Panc1 (cell line): ENCODE measurements at regions not wholly inside any gene's neighbourhood (a gene's known extent, or its start where the extent isn't known, plus 50 kb on each side); places are given as distances from the start of the nearest gene placed in this dataset.
"Not testable (repeated sequence)": the region's sequence is repeated elsewhere in the genome, so short reads cannot be mapped to it uniquely, and the experiment has no call there.

Experiments
- ATAC-seq: fragments of 200-7000 bp; cut with Tn5 transposase; 2 replicates; pipeline ENCODE4 v1.9.1; 2020; ENCODE audit warnings: mild to moderate bottlenecking, moderate library complexity
- BruUV-seq: library from RNA; stranded (reverse); fragments of 400-500 nt; replicated peaks from 2 replicates; lab custom pipeline; 2021; lab: Mats Ljungman, UMichigan
- CTCF ChIA-PET: fragments of 300-600 bp; sonication (Branson Sonifier 250); formaldehyde crosslinking; loops from one replicate; lab custom pipeline; 2022; ENCODE audit warnings: antibody characterized with exemption; lab: Charles Lee
- POLR2A ChIA-PET: fragments of 300-600 bp; sonication (Branson Sonifier 250); formaldehyde crosslinking; loops from one replicate; lab custom pipeline; 2022; ENCODE audit warnings: antibody characterized with exemption; lab: Charles Lee
- DNase-seq: peaks from one replicate; pipeline ENCODE4 v3.0.0-alpha.2; 2010; ENCODE audit warnings: low read depth, low spot score
- H3K27ac ChIP-seq: 2 replicates; pipeline ENCODE4 v1.5.1; 2011; ENCODE audit warnings: mild to moderate bottlenecking, low read length, inconsistent platforms
- H3K27me3 ChIP-seq: fragments of 200-500 bp; sonication (Bioruptor generic); 2 replicates; pipeline ENCODE4 v1.6.0; 2014; ENCODE audit warnings: low read length, inconsistent platforms; ENCODE audit not compliant: control insufficient read depth, insufficient read depth
- H3K36me3 ChIP-seq: fragments of 200-500 bp; sonication (Bioruptor generic); 2 replicates; pipeline ENCODE4 v1.5.1; 2014; ENCODE audit warnings: inconsistent platforms, mild to moderate bottlenecking, low read length, moderate library complexity; ENCODE audit not compliant: control insufficient read depth, insufficient read depth
- H3K4me1 ChIP-seq: 2 replicates; pipeline ENCODE4 v1.5.1; 2011; ENCODE audit warnings: inconsistent platforms, mild to moderate bottlenecking, low read length, moderate library complexity; ENCODE audit not compliant: control insufficient read depth, insufficient read depth
- H3K4me3 ChIP-seq, 2 experiments: 2 replicates each; pipeline ENCODE4 v1.5.1; 2011 to 2012; ENCODE audit warnings: low read depth in 2 of 2, low read length in 2 of 2, mild to moderate bottlenecking in 2 of 2, inconsistent platforms in 1 of 2, moderate library complexity in 1 of 2
- H3K9me3 ChIP-seq: fragments of 200-500 bp; sonication (Bioruptor generic); 2 replicates; pipeline ENCODE4 v1.5.1; 2014; ENCODE audit warnings: low read depth, mild to moderate bottlenecking, inconsistent platforms, low read length, moderate library complexity; ENCODE audit not compliant: control insufficient read depth, insufficient read depth
- CTCF ChIP-seq: fragments of 450-650 bp; IDR thresholded peaks from 2 replicates; pipeline ENCODE4 v1.5.1; 2017; ENCODE audit warnings: mild to moderate bottlenecking
- POLR2AphosphoS5 ChIP-seq: IDR thresholded peaks from 2 replicates; pipeline ENCODE4 v1.6.1; 2012; ENCODE audit warnings: mild to moderate bottlenecking, low read depth, low read length, moderate library complexity
- SIN3A ChIP-seq: IDR thresholded peaks from 2 replicates; pipeline ENCODE4 v1.6.1; 2012; ENCODE audit warnings: low read depth, mild to moderate bottlenecking, low read length, moderate library complexity, borderline replicate concordance; ENCODE audit not compliant: insufficient read depth
- TCF7L2 ChIP-seq: IDR thresholded peaks from 2 replicates; pipeline ENCODE4 v1.6.1; 2011; ENCODE audit warnings: mild to moderate bottlenecking, low read depth, low read length, inconsistent platforms
- in situ Hi-C: cut with HindIII; loops from 2 replicates; pipeline ENCODE4 v1.10.0; 2016; ENCODE audit warnings: low sequenced_read_pairs, low pct_unique_long_range_greater_than_20kb
- intact Hi-C: fragments of 100-400 bp; cut with micrococcal nuclease; formaldehyde crosslinking; loops from one replicate; pipeline ENCODE4 v1.10.0; 2022; ENCODE audit not compliant: unreplicated experiment
- TF ChIP-seq, protein P1 (sequence below), 2 experiments: IDR thresholded peaks; 2 replicates each; pipeline ENCODE4 v1.6.1; 2011 to 2012; ENCODE audit warnings: low read depth in 2 of 2, control low read depth in 1 of 2, low read length in 1 of 2, mild to moderate bottlenecking in 1 of 2, moderate library complexity in 1 of 2; ENCODE audit not compliant: insufficient read depth in 1 of 2

DNA sequence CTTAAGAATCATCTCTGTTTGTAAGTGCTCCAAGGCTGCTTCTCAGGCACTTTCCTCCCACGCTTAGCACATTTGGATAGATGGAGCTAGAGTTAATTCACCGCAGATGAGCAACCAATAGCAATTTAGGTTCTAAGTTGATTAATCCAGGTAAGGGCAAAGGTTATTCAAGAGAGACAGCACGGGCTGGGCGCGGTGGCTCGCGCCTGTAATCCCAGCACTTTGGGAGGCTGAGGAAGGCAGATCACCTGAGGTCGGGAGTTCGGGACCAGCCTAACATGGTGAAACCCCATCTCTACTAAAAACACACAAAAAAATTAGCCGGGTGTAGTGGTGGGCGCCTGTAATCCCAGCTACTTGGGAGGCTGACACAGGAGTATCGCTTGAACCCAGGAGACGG lies 54.5 kb upstream of the UNC13C start:
- POLR2A ChIA-PET, CTCF ChIA-PET, intact Hi-C loops: not testable (repeated sequence)

DNA sequence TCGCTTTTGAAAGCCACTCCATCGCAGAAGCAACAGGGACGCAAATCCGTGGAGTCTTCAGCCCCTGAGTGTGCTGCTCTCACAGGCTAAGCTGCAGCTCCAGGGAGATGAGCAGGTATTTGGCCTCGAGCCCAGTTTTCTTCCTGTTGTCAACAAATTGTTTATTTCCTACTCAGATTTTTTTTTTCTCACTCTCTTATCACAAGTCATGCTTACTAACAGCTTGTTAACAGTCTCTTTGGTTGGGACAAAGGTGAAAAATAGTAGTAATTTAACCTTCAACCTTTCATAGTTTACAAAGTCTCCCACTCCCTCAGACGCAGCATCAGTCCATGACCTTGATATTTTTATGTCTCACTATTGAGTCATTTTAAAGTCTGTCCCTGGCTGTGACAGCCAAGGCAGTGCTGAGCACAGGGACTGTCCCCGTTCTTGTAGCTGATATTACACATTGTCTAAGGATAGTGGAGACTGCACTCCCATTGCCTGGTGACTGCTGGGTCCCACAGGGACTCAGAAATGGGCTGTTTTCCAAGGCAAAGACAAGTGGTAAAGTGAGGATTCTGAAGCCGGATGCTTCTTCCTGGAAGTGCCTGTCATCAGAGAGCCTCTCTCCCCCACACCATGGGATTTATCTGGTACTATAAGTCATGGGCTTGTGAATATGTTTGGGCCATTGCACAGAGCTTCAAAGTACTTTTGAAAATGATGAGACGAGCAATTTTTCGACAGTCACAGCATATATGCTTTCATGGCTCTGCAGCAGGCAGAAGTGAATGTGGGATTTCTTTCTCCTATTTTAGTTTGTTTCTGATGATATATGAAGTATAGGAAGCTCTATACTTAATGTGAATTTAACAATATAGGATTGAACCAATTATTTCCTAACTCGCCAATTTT lies 59.8 kb upstream of the UNC13C start:
- CTCF ChIA-PET, result no interaction called here
- in situ Hi-C loops, result no loop called here
- no peak for DNase-seq

More for the DNA sequence above, 54.5 kb upstream of the UNC13C start:
- H3K36me3 ChIP-seq, DNase-seq, in situ Hi-C loops, H3K4me3 ChIP-seq, H3K27ac ChIP-seq, BruUV-seq, H3K9me3 ChIP-seq, H3K4me1 ChIP-seq, H3K27me3 ChIP-seq, ATAC-seq: not testable (repeated sequence)

More for the DNA sequence above, 59.8 kb upstream of the UNC13C start:
- no peaks in the 10 kb centered on the region for H3K4me1 ChIP-seq
- intact Hi-C loops, result no loop called here
- H3K36me3 ChIP-seq, result no peaks in the 10 kb centered on the region
- H3K9me3 ChIP-seq, result no peaks in the 10 kb centered on the region
- no TSS peak for BruUV-seq
- POLR2A ChIA-PET, result no interaction called here
- no peaks in the 10 kb centered on the region for H3K27me3 ChIP-seq
- no peak overlapping the region for H3K4me3 ChIP-seq
- TF ChIP-seq SIN3A (no peak), CTCF (no peak), TCF7L2 (no peak), POLR2AphosphoS5 (no peak)
- TF ChIP-seq, protein P1, sequence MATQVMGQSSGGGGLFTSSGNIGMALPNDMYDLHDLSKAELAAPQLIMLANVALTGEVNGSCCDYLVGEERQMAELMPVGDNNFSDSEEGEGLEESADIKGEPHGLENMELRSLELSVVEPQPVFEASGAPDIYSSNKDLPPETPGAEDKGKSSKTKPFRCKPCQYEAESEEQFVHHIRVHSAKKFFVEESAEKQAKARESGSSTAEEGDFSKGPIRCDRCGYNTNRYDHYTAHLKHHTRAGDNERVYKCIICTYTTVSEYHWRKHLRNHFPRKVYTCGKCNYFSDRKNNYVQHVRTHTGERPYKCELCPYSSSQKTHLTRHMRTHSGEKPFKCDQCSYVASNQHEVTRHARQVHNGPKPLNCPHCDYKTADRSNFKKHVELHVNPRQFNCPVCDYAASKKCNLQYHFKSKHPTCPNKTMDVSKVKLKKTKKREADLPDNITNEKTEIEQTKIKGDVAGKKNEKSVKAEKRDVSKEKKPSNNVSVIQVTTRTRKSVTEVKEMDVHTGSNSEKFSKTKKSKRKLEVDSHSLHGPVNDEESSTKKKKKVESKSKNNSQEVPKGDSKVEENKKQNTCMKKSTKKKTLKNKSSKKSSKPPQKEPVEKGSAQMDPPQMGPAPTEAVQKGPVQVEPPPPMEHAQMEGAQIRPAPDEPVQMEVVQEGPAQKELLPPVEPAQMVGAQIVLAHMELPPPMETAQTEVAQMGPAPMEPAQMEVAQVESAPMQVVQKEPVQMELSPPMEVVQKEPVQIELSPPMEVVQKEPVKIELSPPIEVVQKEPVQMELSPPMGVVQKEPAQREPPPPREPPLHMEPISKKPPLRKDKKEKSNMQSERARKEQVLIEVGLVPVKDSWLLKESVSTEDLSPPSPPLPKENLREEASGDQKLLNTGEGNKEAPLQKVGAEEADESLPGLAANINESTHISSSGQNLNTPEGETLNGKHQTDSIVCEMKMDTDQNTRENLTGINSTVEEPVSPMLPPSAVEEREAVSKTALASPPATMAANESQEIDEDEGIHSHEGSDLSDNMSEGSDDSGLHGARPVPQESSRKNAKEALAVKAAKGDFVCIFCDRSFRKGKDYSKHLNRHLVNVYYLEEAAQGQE (IDR thresholded peaks at IDR 0.05; ENCODE audit: insufficient read depth in 1 of 2, low read depth in 2 of 2, low read length in 1 of 2), result no peak
- no peak overlapping the region for H3K27ac ChIP-seq
- ATAC-seq, result no peak
